Neuron (in vitro differentiated cells): ENCODE measurements at regions not wholly inside any gene's neighbourhood (a gene's known extent, or its start where the extent isn't known, plus 50 kb on each side); places are given as distances from the start of the nearest gene placed in this dataset.

Experiments used
- H2AFZ ChIP-seq: one replicate; pipeline ENCODE4 v1.6.1; 2013; ENCODE audit warnings: low read depth, mild to moderate bottlenecking, inconsistent platforms, low read length, moderate library complexity
- H3K27me3 ChIP-seq: one replicate; pipeline ENCODE4 v1.6.1; 2013; ENCODE audit warnings: low read length; ENCODE audit not compliant: insufficient read depth
- H3K36me3 ChIP-seq: one replicate; pipeline ENCODE4 v1.6.1; 2013; ENCODE audit warnings: low read length; ENCODE audit not compliant: insufficient read depth
- H3K4me1 ChIP-seq: one replicate; pipeline ENCODE4 v1.6.1; 2013; ENCODE audit warnings: low read length; ENCODE audit not compliant: insufficient read depth
- H3K4me3 ChIP-seq: 2 replicates; pipeline ENCODE4 v1.5.1; 2013; ENCODE audit warnings: mild to moderate bottlenecking, low read length, moderate library complexity
- H3K9me3 ChIP-seq: one replicate; pipeline ENCODE4 v1.6.1; 2013; ENCODE audit warnings: low read length

GRCh38 chr1:172738389-172738788, 79.5 kb downstream of the FASLG start:
- peaks cover 2% of the 10 kb centered on the region for H3K4me1 ChIP-seq
- H3K27me3 ChIP-seq: no peaks in the 10 kb centered on the region
- no peaks in the 10 kb centered on the region for H3K36me3 ChIP-seq
- H2AFZ ChIP-seq: no peak overlapping the region
- no peaks in the 10 kb centered on the region for H3K9me3 ChIP-seq
- H3K4me3 ChIP-seq: no peak overlapping the region

- Histone ChIP-seq H3K4me1 (no peaks in the 10 kb centered on the region), H3K4me3 (no peak overlapping the region), H2AFZ (no peak overlapping the region), H3K27me3 (no peaks in the 10 kb centered on the region), H3K9me3 (no peaks in the 10 kb centered on the region), H3K36me3 (no peaks in the 10 kb centered on the region)
Observed at GRCh38 chr1:172742599-172743500, 83.9 kb downstream of the FASLG start.

GRCh38 chr1:172745014-172745413, 86.1 kb downstream of the FASLG start:
- Histone ChIP-seq H3K4me1 (no peaks in the 10 kb centered on the region), H2AFZ (no peak overlapping the region), H3K36me3 (no peaks in the 10 kb centered on the region), H3K9me3 (no peaks in the 10 kb centered on the region), H3K27me3 (no peaks in the 10 kb centered on the region), H3K4me3 (no peak overlapping the region)

GRCh38 chr1:172746091-172746949, 87.4 kb downstream of the FASLG start:
- no peak overlapping the region for H3K4me3 ChIP-seq
- H3K9me3 ChIP-seq: no peaks in the 10 kb centered on the region
- H3K4me1 ChIP-seq: no peaks in the 10 kb centered on the region
- no peak overlapping the region for H2AFZ ChIP-seq
- H3K36me3 ChIP-seq: no peaks in the 10 kb centered on the region
- no peaks in the 10 kb centered on the region for H3K27me3 ChIP-seq

GRCh38 chr1:172748201-172748600, 89.3 kb downstream of the FASLG start:
- Histone ChIP-seq H3K4me1 (peaks cover 1% of the 10 kb centered on the region), H3K36me3 (no peaks in the 10 kb centered on the region), H3K4me3 (no peak overlapping the region), H3K27me3 (no peaks in the 10 kb centered on the region), H2AFZ (no peak overlapping the region), H3K9me3 (no peaks in the 10 kb centered on the region)

GRCh38 chr1:172751683-172752082, 92.8 kb downstream of the FASLG start:
- Histone ChIP-seq H2AFZ (no peak overlapping the region), H3K4me3 (no peak overlapping the region), H3K9me3 (no peaks in the 10 kb centered on the region), H3K36me3 (no peaks in the 10 kb centered on the region), H3K4me1 (peaks cover 2% of the 10 kb centered on the region), H3K27me3 (peaks cover 4% of the 10 kb centered on the region)

- Histone ChIP-seq H2AFZ (no peak overlapping the region), H3K36me3 (no peaks in the 10 kb centered on the region), H3K4me3 (no peak overlapping the region), H3K4me1 (peaks cover 2% of the 10 kb centered on the region), H3K27me3 (peaks cover 4% of the 10 kb centered on the region), H3K9me3 (no peaks in the 10 kb centered on the region)
Observed at GRCh38 chr1:172753964-172754363, 95.1 kb downstream of the FASLG start.

- H3K36me3 ChIP-seq: no peaks in the 10 kb centered on the region
- peaks cover 2% of the 10 kb centered on the region for H3K4me1 ChIP-seq
- peaks cover 4% of the 10 kb centered on the region for H3K27me3 ChIP-seq
- H3K4me3 ChIP-seq: no peak overlapping the region
- no peak overlapping the region for H2AFZ ChIP-seq
- no peaks in the 10 kb centered on the region for H3K9me3 ChIP-seq
Observed at GRCh38 chr1:172754609-172755008, 95.7 kb downstream of the FASLG start.

GRCh38 chr1:172755099-172755498, 96.2 kb downstream of the FASLG start:
- H3K36me3 ChIP-seq: no peaks in the 10 kb centered on the region
- H3K9me3 ChIP-seq: no peaks in the 10 kb centered on the region
- H2AFZ ChIP-seq: no peak overlapping the region
- peaks cover 4% of the 10 kb centered on the region for H3K27me3 ChIP-seq
- H3K4me3 ChIP-seq: no peak overlapping the region
- H3K4me1 ChIP-seq: peaks cover 2% of the 10 kb centered on the region

GRCh38 chr1:172756024-172756423, 97.1 kb downstream of the FASLG start:
- Histone ChIP-seq H2AFZ (no peak overlapping the region), H3K27me3 (peaks cover 4% of the 10 kb centered on the region), H3K4me3 (no peak overlapping the region), H3K4me1 (peaks cover 2% of the 10 kb centered on the region), H3K36me3 (no peaks in the 10 kb centered on the region), H3K9me3 (no peaks in the 10 kb centered on the region)

GRCh38 chr1:172758259-172758658, 99.4 kb downstream of the FASLG start:
- peaks cover 4% of the 10 kb centered on the region for H3K27me3 ChIP-seq
- H3K9me3 ChIP-seq: no peaks in the 10 kb centered on the region
- H3K4me3 ChIP-seq: no peak overlapping the region
- no peak overlapping the region for H2AFZ ChIP-seq
- H3K36me3 ChIP-seq: no peaks in the 10 kb centered on the region
- peaks cover under 1% of the 10 kb centered on the region for H3K4me1 ChIP-seq

GRCh38 chr1:172760121-172760520, 101.2 kb downstream of the FASLG start:
- no peak overlapping the region for H2AFZ ChIP-seq
- H3K9me3 ChIP-seq: no peaks in the 10 kb centered on the region
- H3K4me1 ChIP-seq: no peaks in the 10 kb centered on the region
- H3K27me3 ChIP-seq: peaks cover 4% of the 10 kb centered on the region
- H3K36me3 ChIP-seq: no peaks in the 10 kb centered on the region
- no peak overlapping the region for H3K4me3 ChIP-seq
